ENCODE measurements at regions not wholly inside any gene's neighbourhood (a gene's known extent, or its start where the extent isn't known, plus 50 kb on each side); places are given as distances from the start of the nearest gene placed in this dataset.

- POLR2A ChIA-PET (ENCODE audit: partially characterized antibody) = no interaction called here
- 96% methylated on average over 5 of the region's 5 CpGs; no CpG with 5 or more reads in 1 of the 2 experiments for WGBS, 2 experiments (ENCODE audit: extremely low coverage in 1 of 2, insufficient coverage in 1 of 2, insufficient read length in 1 of 2, insufficient replicate concordance in 2 of 2, low coverage in 1 of 2, low lambda C conversion rate in 2 of 2, missing lambda C conversion rate in 1 of 2)
These were observed 1250.7 kb downstream of the RAPGEF2 start for GRCh38 chr4:160353548-160353947.

More at GRCh38 chr4:160353548-160353947, 1250.7 kb downstream of the RAPGEF2 start:
- Histone ChIP-seq H3K23ac (ENCODE audit: insufficient read length) (no peak overlapping the region), H2AK5ac (ENCODE audit: low read depth, low read length) (no peak overlapping the region), H3K9ac (replicated peaks in 1 of 4; ENCODE audit: extremely low read depth in 1 of 4, low read depth in 3 of 4, low read length in 3 of 4) (no peak overlapping the region), H3K36me3 (ENCODE audit: control insufficient read depth in 2 of 4, insufficient read depth in 4 of 4, low read length in 3 of 4) (no peaks in the 10 kb centered on the region), H3K56ac (replicated peaks; ENCODE audit: insufficient read length, low read depth, low read length) (no peak overlapping the region), H4K20me1 (replicated peaks in 1 of 2; ENCODE audit: control insufficient read depth in 1 of 2, insufficient read depth in 2 of 2, low read length in 2 of 2) (no peaks in the 10 kb centered on the region), H3K4me3 (ENCODE audit: extremely low read depth in 1 of 4, insufficient read depth in 2 of 4, low read depth in 3 of 4, low read length in 4 of 4) (no peak overlapping the region), H3K14ac (ENCODE audit: insufficient read length) (no peak overlapping the region), H2BK15ac (ENCODE audit: low read length) (no peak overlapping the region), H3K27ac (ENCODE audit: low read depth, low read length) (no peak overlapping the region), H3K23me2 (ENCODE audit: low read depth, low read length) (no peaks in the 10 kb centered on the region), H3K79me1 (ENCODE audit: low read depth, low read length) (no peaks in the 10 kb centered on the region), H3K4me2 (ENCODE audit: insufficient read depth in 1 of 2, low read depth in 2 of 2, low read length in 2 of 2) (no peak overlapping the region), H2BK12ac (ENCODE audit: low read depth, low read length) (no peak overlapping the region), H4K91ac (replicated peaks; ENCODE audit: insufficient read length, low read length) (no peak overlapping the region), H2BK120ac (replicated peaks; ENCODE audit: low read depth, low read length) (no peak overlapping the region), H3K4ac (replicated peaks; ENCODE audit: insufficient read length, low read depth, low read length) (no peak overlapping the region), H3K4me1 (replicated peaks in 1 of 4; ENCODE audit: control insufficient read depth in 3 of 4, insufficient read depth in 4 of 4, low read length in 3 of 4) (peaks cover 0 to 2% (median 0%) of the 10 kb centered on the region in 4 experiments; a peak in 1 of 7 replicates), H3K79me2 (ENCODE audit: control insufficient read depth in 1 of 2, insufficient read depth in 2 of 2, low read length in 2 of 2) (no peaks in the 10 kb centered on the region), H2BK5ac (ENCODE audit: low read depth, low read length) (no peak overlapping the region), H3K9me3 (ENCODE audit: insufficient read depth in 2 of 2, low read depth in 1 of 2, low read length in 1 of 2) (no peaks in the 10 kb centered on the region), H4K8ac (ENCODE audit: extremely low read depth, insufficient read depth, low read length) (no peak overlapping the region), H3K18ac (ENCODE audit: extremely low read depth, low read length) (no peak overlapping the region), H2AFZ (ENCODE audit: low read length) (no peak overlapping the region), H2BK20ac (ENCODE audit: low read length) (no peak overlapping the region), H3K27me3 (replicated peaks in 1 of 4; ENCODE audit: control insufficient read depth in 3 of 4, extremely low read depth in 1 of 4, insufficient read depth in 3 of 4, low read length in 3 of 4) (no peaks in the 10 kb centered on the region), H4K5ac (ENCODE audit: insufficient read length, low read depth, low read length) (no peak overlapping the region)
- no peak for DNase-seq (ENCODE audit: low read depth in 1 of 2, low spot score in 2 of 2)
- CTCF ChIA-PET (ENCODE audit: partially characterized antibody) = interaction anchor here (0.8 to 1.3 kb wide), 3 partner anchors 9 to 866 kb away, joined by 3 to 4 read pairs (median 3); no protein-coding TSS in a partner anchor
- FAIRE-seq = no peak
- TF ChIP-seq SP2 (IDR thresholded peaks at IDR 0.05; ENCODE audit: low read length) = no peak
- no peak for TF ChIP-seq ATF2 (IDR thresholded peaks at IDR 0.05; ENCODE audit: low read length)
- TF ChIP-seq NANOG (IDR thresholded peaks at IDR 0.05; ENCODE audit: insufficient read depth, low read depth, low read length, poor library complexity, severe bottlenecking) = no peak
- no peak for TF ChIP-seq HDAC6 (IDR thresholded peaks at IDR 0.05; ENCODE audit: low read depth, low read length)
- TF ChIP-seq TAF7 (optimal IDR thresholded peaks at IDR 0.05; ENCODE audit: borderline replicate concordance, low read depth, low read length) = no peak
- TF ChIP-seq KDM5A (IDR thresholded peaks at IDR 0.05; ENCODE audit: low read length) = no peak
- no peak for TF ChIP-seq MAX (IDR thresholded peaks at IDR 0.05)
- no peak for TF ChIP-seq CBX8 (IDR thresholded peaks at IDR 0.05; ENCODE audit: borderline replicate concordance, low read depth, low read length)
- TF ChIP-seq SUZ12 (IDR thresholded peaks at IDR 0.05; ENCODE audit: low read length) = no peak
- no peak for TF ChIP-seq YY1 (IDR thresholded peaks at IDR 0.05; ENCODE audit: low read depth, low read length)
- TF ChIP-seq BCL11A (IDR thresholded peaks at IDR 0.05; ENCODE audit: low read depth in 2 of 2, low read length in 2 of 2) = no peak
- no peak for TF ChIP-seq EGR1 (IDR thresholded peaks at IDR 0.05; ENCODE audit: borderline replicate concordance, low read depth, low read length)
- TF ChIP-seq RNF2 (IDR thresholded peaks at IDR 0.05; ENCODE audit: borderline replicate concordance, low read depth, low read length, missing control alignments, poor library complexity, severe bottlenecking) = no peak

Measured in H1 (cell line).